HepG2 (cell line): ENCODE measurements at regions not wholly inside any gene's neighbourhood (a gene's known extent, or its start where the extent isn't known, plus 50 kb on each side); places are given as distances from the start of the nearest gene placed in this dataset.

ENCODE experiments used
- NONO ChIP-seq, 2 experiments: fragments of 450-650 bp in 1 of 2; sonication (generic) in 1 of 2; formaldehyde crosslinking in 1 of 2; IDR thresholded peaks in 1 of 2; conservative IDR thresholded peaks in 1 of 2; 2 replicates each; pipeline versions ENCODE4 v1.6.1 to v1.8.0; 2017 to 2022; ENCODE audit warnings: mild to moderate bottlenecking in 1 of 2, missing genetic modification reagents in 1 of 2, moderate library complexity in 1 of 2
- NR1H2 ChIP-seq: sonication (generic); formaldehyde crosslinking; IDR thresholded peaks from 2 replicates; pipeline ENCODE4 v1.8.1; 2022; ENCODE audit warnings: low read depth, missing genetic modification reagents, borderline replicate concordance
- NR2C2 ChIP-seq: sonication (generic); formaldehyde crosslinking; IDR thresholded peaks from 2 replicates; pipeline ENCODE4 v1.4.0; 2020; ENCODE audit warnings: missing genetic modification reagents, mild to moderate bottlenecking, moderate library complexity, borderline replicate concordance
- POLR2A ChIP-seq, 2 experiments: IDR thresholded peaks; 2 replicates each; pipeline ENCODE4 v1.6.1; 2011; ENCODE audit warnings: low read depth in 2 of 2, low read length in 2 of 2, mild to moderate bottlenecking in 1 of 2, moderate library complexity in 1 of 2; ENCODE audit not compliant: insufficient read depth in 1 of 2
- TBP ChIP-seq: sonication (generic); formaldehyde crosslinking; IDR thresholded peaks from 2 replicates; pipeline ENCODE4 v1.5.0; 2020; ENCODE audit warnings: missing genetic modification reagents
- ZSCAN20 ChIP-seq: sonication (generic); formaldehyde crosslinking; IDR thresholded peaks from 2 replicates; pipeline ENCODE4 v1.4.0; 2020; ENCODE audit warnings: missing genetic modification reagents, mild to moderate bottlenecking, borderline replicate concordance

GRCh38 chr10:8247191-8247590, 192.7 kb downstream of the GATA3 start:
- TF ChIP-seq ZSCAN20 (CRISPR knock-in tag): no peak
- no peak for TF ChIP-seq POLR2A (IDR thresholded peaks at IDR 0.05; ENCODE audit: insufficient read depth in 1 of 2, low read depth in 2 of 2, low read length in 2 of 2)
- no peak for TF ChIP-seq TBP (CRISPR knock-in tag)
- TF ChIP-seq NONO (IDR thresholded peaks at IDR 0.05): no peak
- no peak for TF ChIP-seq NONO (CRISPR knock-in tag; conservative IDR thresholded peaks at IDR 0.05)
- no peak for TF ChIP-seq NR1H2
- no peak for TF ChIP-seq NR2C2
